Testis (tissue), 2 donors: ENCODE measurements at regions not wholly inside any gene's neighbourhood (a gene's known extent, or its start where the extent isn't known, plus 50 kb on each side); places are given as distances from the start of the nearest gene placed in this dataset.

Experiments used
- CTCF ChIP-seq, 3 experiments: fragments of 450-650 bp in 2 of 3; fragments of 200-600 bp in 1 of 3; sonication (generic) in 1 of 3; IDR thresholded peaks; one replicate each; pipeline ENCODE4 v1.5.1; 2016 to 2019; ENCODE audit warnings: antibody characterized with exemption in 3 of 3, mild to moderate bottlenecking in 2 of 3, moderate library complexity in 1 of 3
- POLR2A ChIP-seq: fragments of 450-650 bp; IDR thresholded peaks from one replicate; pipeline ENCODE4 v1.6.1; 2017; ENCODE audit warnings: antibody characterized with exemption, mild to moderate bottlenecking, moderate library complexity

GRCh38 chr13:56189439-56189838 is 951.3 kb upstream of the PRR20A start:
- no peak for TF ChIP-seq CTCF (IDR thresholded peaks at IDR 0.05)
- no peak for TF ChIP-seq POLR2A
